Ramos (cell line): ENCODE measurements at regions not wholly inside any gene's neighbourhood (a gene's known extent, or its start where the extent isn't known, plus 50 kb on each side); places are given as distances from the start of the nearest gene placed in this dataset.
"Not testable (repeated sequence)": the region's sequence is repeated elsewhere in the genome, so short reads cannot be mapped to it uniquely, and the experiment has no call there.

Source experiments
- in situ Hi-C: fragments of 300-500 bp; cut with MboI; formaldehyde crosslinking; loops from one replicate; pipeline ENCODE4 v1.14.3; 2022; ENCODE audit warnings: low sequenced_read_pairs; ENCODE audit not compliant: unreplicated experiment

DNA sequence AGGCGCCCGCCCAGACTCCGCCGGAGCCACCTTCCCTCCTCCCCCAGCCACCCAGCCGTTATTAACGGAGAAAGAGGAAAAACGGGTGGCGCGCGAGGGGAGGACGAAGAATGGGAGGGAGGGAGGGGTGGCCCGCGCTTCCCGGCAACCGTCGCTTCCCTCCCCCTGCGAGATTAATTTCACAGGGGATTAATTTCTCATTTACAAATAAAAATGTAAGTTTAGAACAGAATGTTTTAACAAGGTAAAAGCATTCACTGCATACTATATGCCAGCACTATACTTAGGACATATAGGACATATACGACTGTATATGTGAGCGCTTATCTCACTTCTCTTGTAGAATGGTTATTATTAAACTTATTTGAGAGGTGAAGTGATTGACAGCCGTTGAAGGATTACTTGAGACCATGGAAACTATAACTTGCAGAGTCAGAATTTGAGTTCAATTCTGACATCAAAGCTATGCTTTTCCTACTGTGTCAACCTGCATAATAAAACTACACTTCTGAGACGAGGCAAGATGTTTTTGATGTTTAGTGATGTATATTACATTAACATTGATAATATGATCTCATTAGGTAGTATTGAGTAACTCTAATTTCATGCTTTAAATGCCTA lies 120.5 kb upstream of the WIPF3 start:
- in situ Hi-C loops, result not testable (repeated sequence)

- in situ Hi-C loops, result not testable (repeated sequence)
Measured at GRCh38 chr7:29690510-29690909, 115.8 kb upstream of the WIPF3 start.

- in situ Hi-C loops, result not testable (repeated sequence)
Measured at GRCh38 chr7:29696402-29696801, 109.9 kb upstream of the WIPF3 start.

DNA sequence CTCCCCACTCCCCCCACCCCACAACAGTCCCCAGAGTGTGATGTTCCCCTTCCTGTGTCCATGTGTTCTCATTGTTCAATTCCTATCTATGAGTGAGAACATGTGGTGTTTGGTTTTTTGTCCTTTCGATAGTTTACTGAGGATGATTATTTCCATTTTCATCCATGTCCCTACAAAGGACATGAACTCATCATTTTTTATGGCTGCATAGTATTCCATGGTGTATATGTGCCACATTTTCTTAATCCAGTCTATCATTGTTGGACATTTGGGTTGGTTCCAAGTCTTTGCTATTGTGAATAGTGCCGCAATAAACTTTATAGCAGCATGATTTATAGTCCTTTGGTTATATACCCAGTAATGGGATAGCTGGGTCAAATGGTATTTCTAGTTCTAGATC lies 106.6 kb upstream of the WIPF3 start:
- in situ Hi-C loops, result not testable (repeated sequence)

- in situ Hi-C loops, result not testable (repeated sequence)
Measured at GRCh38 chr7:29701540-29701939, 104.8 kb upstream of the WIPF3 start.

- in situ Hi-C loops, result not testable (repeated sequence)
Measured at GRCh38 chr7:29703830-29704229, 102.5 kb upstream of the WIPF3 start.

DNA sequence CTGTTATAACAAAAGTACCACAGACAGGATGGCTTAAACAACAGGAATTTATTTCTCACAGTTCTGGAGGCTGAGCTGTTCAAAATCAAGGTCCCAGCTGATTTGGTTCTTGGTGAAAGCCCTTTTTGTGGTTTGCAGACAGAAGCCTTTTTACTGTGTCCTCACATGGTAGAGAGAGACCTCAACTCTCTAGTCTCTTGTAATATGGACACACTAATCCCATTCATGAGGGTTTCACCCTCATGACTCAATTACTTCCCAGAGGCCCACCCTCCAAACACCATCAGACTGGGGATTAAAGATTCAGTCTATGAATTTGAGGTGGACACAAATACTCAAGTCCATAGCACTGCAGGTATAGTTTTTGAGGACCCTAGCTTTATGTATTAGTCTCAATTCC lies 97.3 kb upstream of the WIPF3 start:
- in situ Hi-C loops, result not testable (repeated sequence)

- in situ Hi-C loops, result not testable (repeated sequence)
Measured at GRCh38 chr7:29723127-29723526, 83.2 kb upstream of the WIPF3 start.

DNA sequence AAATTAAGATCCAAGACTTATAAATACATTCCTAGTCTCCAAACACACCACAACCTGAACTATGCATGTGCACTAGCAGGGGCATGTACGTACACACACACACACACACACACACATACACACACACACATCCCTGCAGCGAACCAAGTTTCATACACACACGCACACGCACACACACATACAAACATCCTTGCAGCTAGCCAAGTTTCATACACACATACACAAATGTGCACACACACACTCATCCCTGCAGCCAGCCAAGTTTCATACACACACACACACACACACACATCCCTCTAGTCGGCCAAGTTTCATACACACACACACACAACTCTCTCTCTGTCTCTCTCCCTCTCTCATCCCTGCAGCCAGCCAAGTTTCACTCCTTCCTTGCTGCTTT lies 82.7 kb upstream of the WIPF3 start:
- in situ Hi-C loops, result no loop called here

GRCh38 chr7:29729534-29730165 lies 76.7 kb upstream of the WIPF3 start:
- in situ Hi-C loops, result not testable (repeated sequence)

DNA sequence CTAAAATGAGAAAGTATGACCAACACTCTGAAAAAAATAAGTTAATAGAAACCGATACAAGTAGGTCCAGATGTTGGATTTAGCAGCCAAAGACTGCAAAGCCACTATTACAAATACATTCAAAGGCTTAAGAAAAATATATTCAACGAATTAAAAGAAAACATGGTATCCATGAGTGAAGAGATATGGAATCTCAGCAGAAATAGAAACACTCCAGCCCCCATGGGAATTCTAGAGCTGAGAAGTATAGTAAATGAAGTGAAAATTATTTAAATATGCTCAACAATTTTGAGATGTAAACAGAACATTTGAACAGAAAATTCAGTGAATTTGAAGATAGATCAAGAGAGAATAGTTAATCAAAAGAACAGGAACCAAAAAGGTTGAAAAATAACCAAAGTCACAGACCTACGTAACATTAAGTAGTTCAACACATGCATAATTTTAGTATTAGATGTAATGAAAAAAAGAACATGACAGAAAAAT lies 72.0 kb upstream of the WIPF3 start:
- in situ Hi-C loops, result no loop called here

DNA sequence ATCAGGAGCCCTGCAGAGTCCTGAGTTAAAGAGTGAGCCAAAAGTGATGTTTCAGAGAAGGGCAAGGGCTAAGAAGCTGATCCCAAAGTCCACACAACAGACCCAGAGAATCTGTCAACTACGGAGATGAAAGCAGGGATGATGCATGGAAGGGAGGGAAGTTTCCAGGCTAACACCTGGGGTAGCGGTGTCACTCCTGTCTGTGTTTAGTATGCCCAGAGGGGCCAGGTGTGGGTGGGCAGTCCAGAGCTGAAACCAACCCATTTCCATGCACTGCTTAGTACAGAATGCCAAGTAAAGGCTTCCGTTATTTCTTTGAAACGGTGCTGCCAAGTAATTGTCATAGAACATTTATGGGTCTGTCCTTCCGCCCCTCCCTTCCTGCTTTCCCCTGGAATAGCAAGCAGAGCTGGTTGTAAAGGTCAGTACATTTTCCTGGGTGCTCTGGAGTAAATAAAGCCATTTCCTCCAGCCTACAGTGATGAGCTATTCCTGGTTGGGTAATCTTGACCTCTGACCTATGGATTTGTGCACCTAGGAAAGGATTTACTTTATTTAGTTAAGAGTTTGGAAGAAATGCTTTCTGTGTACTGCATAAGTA lies 58.6 kb upstream of the WIPF3 start:
- in situ Hi-C loops, result not testable (repeated sequence)

GRCh38 chr7:29748286-29749099 lies 57.8 kb upstream of the WIPF3 start:
- in situ Hi-C loops, result no loop called here

DNA sequence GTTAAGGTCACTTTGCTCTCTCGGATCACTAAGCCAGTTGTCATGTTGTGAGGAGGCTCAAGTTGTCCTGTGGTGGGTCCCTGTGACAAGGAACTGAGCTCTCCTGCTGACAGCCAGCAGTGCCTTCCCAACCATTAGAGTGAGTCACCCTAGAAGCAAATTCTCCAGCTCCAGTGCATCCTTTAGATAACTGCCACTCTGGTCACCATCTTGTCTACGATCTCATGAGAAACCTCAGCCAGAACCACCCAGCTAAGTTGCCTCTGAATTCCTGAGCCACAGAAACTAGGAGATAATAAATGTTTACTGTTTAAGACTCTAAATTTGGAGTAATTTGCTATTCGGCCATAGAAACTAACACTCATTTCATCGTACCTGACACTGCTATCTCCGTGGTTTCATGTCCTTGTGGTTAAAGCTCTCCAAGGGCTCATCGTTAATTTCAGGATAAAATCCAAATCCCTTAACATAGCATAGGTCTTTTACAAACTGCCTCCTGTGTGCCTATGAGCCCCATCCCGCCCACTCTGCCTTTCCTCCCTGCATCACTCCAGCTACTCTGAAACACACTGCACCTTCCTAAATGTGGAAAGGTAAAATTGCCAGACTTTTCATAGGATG lies 56.5 kb upstream of the WIPF3 start:
- in situ Hi-C loops, result no loop called here

GRCh38 chr7:29750373-29750940 lies 55.9 kb upstream of the WIPF3 start:
- in situ Hi-C loops, result not testable (repeated sequence)

GRCh38 chr7:29751012-29751411 lies 55.3 kb upstream of the WIPF3 start:
- in situ Hi-C loops, result not testable (repeated sequence)

DNA sequence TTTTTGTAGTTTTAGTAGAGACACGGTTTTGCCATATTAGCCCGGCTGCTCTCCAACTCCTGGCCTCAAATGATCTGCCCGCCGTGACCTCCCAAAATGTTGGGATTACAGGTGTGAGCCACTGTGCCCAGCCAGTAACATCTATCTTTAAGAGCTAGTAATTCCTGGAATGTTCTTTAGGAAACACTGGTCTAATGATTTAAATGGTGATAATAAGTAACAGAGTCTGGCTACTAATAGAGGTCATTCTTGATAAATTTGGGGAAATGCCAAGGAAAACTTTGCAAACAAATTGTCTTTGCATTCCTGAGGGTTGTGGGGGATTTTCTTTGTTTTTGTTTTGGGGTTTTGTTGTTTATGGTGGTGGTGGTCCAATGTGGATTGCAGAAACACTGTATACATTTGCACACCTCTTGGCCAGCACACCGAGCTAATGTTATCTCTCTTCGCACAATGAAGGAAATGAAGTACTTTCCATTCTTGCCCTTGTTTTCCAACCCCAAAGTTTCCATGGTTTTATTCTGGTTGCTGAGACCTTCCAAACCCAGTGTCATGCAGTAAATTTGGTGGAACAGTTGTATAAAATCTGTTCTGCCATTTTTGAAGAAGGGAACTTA lies 51.3 kb upstream of the WIPF3 start:
- in situ Hi-C loops, result no loop called here
